ENCODE measurements at regions not wholly inside any gene's neighbourhood (a gene's known extent, or its start where the extent isn't known, plus 50 kb on each side); places are given as distances from the start of the nearest gene placed in this dataset.
"Not testable (repeated sequence)": the region's sequence is repeated elsewhere in the genome, so short reads cannot be mapped to it uniquely, and the experiment has no call there.

GRCh38 chr4:60482921-60483351 lies 717.2 kb upstream of the ADGRL3 start:
- H3K36me3 Mint-ChIP-seq: no peaks in the 10 kb centered on the region
- H3K27ac Mint-ChIP-seq: no peak overlapping the region
- H3K27me3 Mint-ChIP-seq (ENCODE audit: low read depth): no peaks in the 10 kb centered on the region
- TF ChIP-seq CTCF (IDR thresholded peaks at IDR 0.05; ENCODE audit: unreplicated experiment): no peak
- no peak for DNase-seq (ENCODE audit: low spot score in 2 of 2, unreplicated experiment in 2 of 2)
- H3K4me3 Mint-ChIP-seq: no peak overlapping the region
- H3K4me1 Mint-ChIP-seq: no peaks in the 10 kb centered on the region
- peaks cover 21% of the 10 kb centered on the region for H3K9me3 Mint-ChIP-seq

- no peak for TF ChIP-seq CTCF (IDR thresholded peaks at IDR 0.05; ENCODE audit: unreplicated experiment)
- Mint-ChIP-seq H3K9me3 (peaks cover 15% of the 10 kb centered on the region), H3K4me1 (no peaks in the 10 kb centered on the region), H3K27ac (no peak overlapping the region), H3K36me3 (no peaks in the 10 kb centered on the region), H3K4me3 (no peak overlapping the region), H3K27me3 (ENCODE audit: low read depth) (no peaks in the 10 kb centered on the region)
- DNase-seq (ENCODE audit: low spot score in 2 of 2, unreplicated experiment in 2 of 2): no peak
Observed at GRCh38 chr4:60485276-60485675, 714.9 kb upstream of the ADGRL3 start.

- H3K27ac Mint-ChIP-seq; H3K4me3 Mint-ChIP-seq; H3K4me1 Mint-ChIP-seq; DNase-seq (ENCODE audit: low spot score in 2 of 2, unreplicated experiment in 2 of 2); H3K36me3 Mint-ChIP-seq; H3K27me3 Mint-ChIP-seq (ENCODE audit: low read depth); H3K9me3 Mint-ChIP-seq: not testable (repeated sequence)
Observed at GRCh38 chr4:60487118-60487761, 712.9 kb upstream of the ADGRL3 start.

GRCh38 chr4:60500810-60501209 lies 699.3 kb upstream of the ADGRL3 start:
- Mint-ChIP-seq H3K36me3 (no peaks in the 10 kb centered on the region), H3K9me3 (no peaks in the 10 kb centered on the region), H3K4me3 (no peak overlapping the region), H3K27ac (no peak overlapping the region), H3K4me1 (peaks cover 3% of the 10 kb centered on the region), H3K27me3 (ENCODE audit: low read depth) (no peaks in the 10 kb centered on the region)
- TF ChIP-seq CTCF (IDR thresholded peaks at IDR 0.05; ENCODE audit: unreplicated experiment): no peak
- no peak for DNase-seq (ENCODE audit: low spot score in 2 of 2, unreplicated experiment in 2 of 2)

- H3K27me3 Mint-ChIP-seq (ENCODE audit: low read depth): no peaks in the 10 kb centered on the region
- no peak for TF ChIP-seq CTCF (IDR thresholded peaks at IDR 0.05; ENCODE audit: unreplicated experiment)
- H3K4me3 Mint-ChIP-seq: no peak overlapping the region
- H3K4me1 Mint-ChIP-seq: peaks cover 3% of the 10 kb centered on the region
- peaks cover 3% of the 10 kb centered on the region for H3K36me3 Mint-ChIP-seq
- H3K9me3 Mint-ChIP-seq: peaks cover 15% of the 10 kb centered on the region
- H3K27ac Mint-ChIP-seq: no peak overlapping the region
- DNase-seq (ENCODE audit: low spot score in 2 of 2, unreplicated experiment in 2 of 2): no peak
Observed at GRCh38 chr4:60502733-60503132, 697.4 kb upstream of the ADGRL3 start.

GRCh38 chr4:60506061-60506460 lies 694.1 kb upstream of the ADGRL3 start:
- Mint-ChIP-seq H3K4me3 (no peak overlapping the region), H3K9me3 (peaks cover 43% of the 10 kb centered on the region), H3K36me3 (peaks cover 7% of the 10 kb centered on the region), H3K27me3 (ENCODE audit: low read depth) (no peaks in the 10 kb centered on the region), H3K4me1 (peaks cover under 1% of the 10 kb centered on the region), H3K27ac (no peak overlapping the region)
- TF ChIP-seq CTCF (IDR thresholded peaks at IDR 0.05; ENCODE audit: unreplicated experiment): no peak
- no peak for DNase-seq (ENCODE audit: low spot score in 2 of 2, unreplicated experiment in 2 of 2)

All from mesothelial cell of epicardium (in vitro differentiated cells).